HCT116 (cell line): ENCODE measurements at regions not wholly inside any gene's neighbourhood (a gene's known extent, or its start where the extent isn't known, plus 50 kb on each side); places are given as distances from the start of the nearest gene placed in this dataset.

Experiments
- CEBPB ChIP-seq: IDR thresholded peaks from 2 replicates; pipeline ENCODE4 v1.6.1; 2012; ENCODE audit warnings: low read depth
- ELF1 ChIP-seq: IDR thresholded peaks from 2 replicates; pipeline ENCODE4 v1.6.1; 2012; ENCODE audit warnings: low read depth, borderline replicate concordance
- POLR2A ChIP-seq: IDR thresholded peaks from 2 replicates; pipeline ENCODE4 v1.7.0; 2011; ENCODE audit warnings: borderline replicate concordance; ENCODE audit not compliant: insufficient read depth, insufficient read length; ENCODE audit errors: extremely low read depth
- POLR2AphosphoS5 ChIP-seq: IDR thresholded peaks from 2 replicates; pipeline ENCODE4 v1.6.1; 2011; ENCODE audit warnings: mild to moderate bottlenecking, low read depth, low read length, moderate library complexity
- SIN3A ChIP-seq: IDR thresholded peaks from 2 replicates; pipeline ENCODE4 v1.6.1; 2012; ENCODE audit warnings: low read depth
- TF ChIP-seq, protein P1 (sequence below), 3 experiments: fragments of 200-600 bp in 1 of 3; sonication (generic) in 1 of 3; IDR thresholded peaks in 2 of 3; conservative IDR thresholded peaks in 1 of 3; 2 replicates each; pipeline ENCODE4 v1.5.1; 2012 to 2017; ENCODE audit warnings: low read depth in 2 of 3, low read length in 2 of 3, antibody characterized with exemption in 1 of 3, borderline replicate concordance in 1 of 3, control low read depth in 1 of 3, mild to moderate bottlenecking in 1 of 3, mixed read lengths in 1 of 3, mixed run types in 1 of 3, moderate library complexity in 1 of 3; ENCODE audit not compliant: insufficient read depth in 1 of 3

DNA sequence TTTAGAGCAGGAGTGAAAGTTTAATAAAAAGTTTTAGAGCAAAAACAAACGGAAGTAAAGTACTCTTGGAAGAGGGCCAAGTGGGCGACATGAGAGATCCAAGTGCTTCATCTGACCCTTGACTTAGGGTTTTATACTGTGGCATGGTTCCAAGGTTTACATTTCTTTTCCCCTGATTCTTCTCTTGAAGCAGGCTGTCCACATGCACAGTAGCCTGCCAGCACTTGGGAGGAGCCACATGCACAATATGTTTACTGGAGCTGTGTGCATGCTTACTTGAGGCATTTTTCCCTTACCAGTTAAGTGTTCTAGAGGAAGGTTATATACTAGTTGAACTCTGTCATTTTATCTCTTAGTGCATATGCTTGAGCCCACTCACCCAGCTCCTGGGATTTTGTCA is 295.6 kb downstream of the TBC1D4 start:
- TF ChIP-seq, protein P1, sequence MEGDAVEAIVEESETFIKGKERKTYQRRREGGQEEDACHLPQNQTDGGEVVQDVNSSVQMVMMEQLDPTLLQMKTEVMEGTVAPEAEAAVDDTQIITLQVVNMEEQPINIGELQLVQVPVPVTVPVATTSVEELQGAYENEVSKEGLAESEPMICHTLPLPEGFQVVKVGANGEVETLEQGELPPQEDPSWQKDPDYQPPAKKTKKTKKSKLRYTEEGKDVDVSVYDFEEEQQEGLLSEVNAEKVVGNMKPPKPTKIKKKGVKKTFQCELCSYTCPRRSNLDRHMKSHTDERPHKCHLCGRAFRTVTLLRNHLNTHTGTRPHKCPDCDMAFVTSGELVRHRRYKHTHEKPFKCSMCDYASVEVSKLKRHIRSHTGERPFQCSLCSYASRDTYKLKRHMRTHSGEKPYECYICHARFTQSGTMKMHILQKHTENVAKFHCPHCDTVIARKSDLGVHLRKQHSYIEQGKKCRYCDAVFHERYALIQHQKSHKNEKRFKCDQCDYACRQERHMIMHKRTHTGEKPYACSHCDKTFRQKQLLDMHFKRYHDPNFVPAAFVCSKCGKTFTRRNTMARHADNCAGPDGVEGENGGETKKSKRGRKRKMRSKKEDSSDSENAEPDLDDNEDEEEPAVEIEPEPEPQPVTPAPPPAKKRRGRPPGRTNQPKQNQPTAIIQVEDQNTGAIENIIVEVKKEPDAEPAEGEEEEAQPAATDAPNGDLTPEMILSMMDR (IDR thresholded peaks at IDR 0.05 in 2 of 3, conservative IDR thresholded peaks at IDR 0.05 in 1 of 3; ENCODE audit: borderline replicate concordance in 1 of 3, insufficient read depth in 1 of 3, low read depth in 2 of 3, low read length in 2 of 3): no peak
- TF ChIP-seq POLR2A (no peak), SIN3A (no peak), POLR2AphosphoS5 (no peak), ELF1 (no peak), CEBPB (no peak)
